ENCODE measurements at regions not wholly inside any gene's neighbourhood (a gene's known extent, or its start where the extent isn't known, plus 50 kb on each side); places are given as distances from the start of the nearest gene placed in this dataset.

DNA sequence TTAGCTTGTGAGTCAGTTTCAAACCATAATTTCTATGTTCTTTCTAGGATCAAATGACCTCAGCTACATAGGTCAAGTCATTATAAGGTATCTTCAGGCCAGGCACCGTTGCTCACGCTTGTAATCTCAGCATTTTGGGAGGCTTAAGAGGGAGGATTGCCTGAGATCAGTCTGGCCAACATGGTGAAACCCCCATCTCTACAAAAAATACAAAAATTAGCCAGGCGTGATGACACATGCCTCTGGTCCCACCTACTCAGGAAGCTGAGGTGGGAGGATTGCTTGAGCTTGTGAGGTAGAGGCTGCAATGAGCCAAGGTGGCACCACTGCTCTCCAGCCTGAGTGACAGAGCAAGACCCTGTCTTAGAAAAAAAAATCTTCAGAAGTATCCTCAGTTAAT lies 362.3 kb downstream of the GATA3 start:
- TF ChIP-seq, protein P1, sequence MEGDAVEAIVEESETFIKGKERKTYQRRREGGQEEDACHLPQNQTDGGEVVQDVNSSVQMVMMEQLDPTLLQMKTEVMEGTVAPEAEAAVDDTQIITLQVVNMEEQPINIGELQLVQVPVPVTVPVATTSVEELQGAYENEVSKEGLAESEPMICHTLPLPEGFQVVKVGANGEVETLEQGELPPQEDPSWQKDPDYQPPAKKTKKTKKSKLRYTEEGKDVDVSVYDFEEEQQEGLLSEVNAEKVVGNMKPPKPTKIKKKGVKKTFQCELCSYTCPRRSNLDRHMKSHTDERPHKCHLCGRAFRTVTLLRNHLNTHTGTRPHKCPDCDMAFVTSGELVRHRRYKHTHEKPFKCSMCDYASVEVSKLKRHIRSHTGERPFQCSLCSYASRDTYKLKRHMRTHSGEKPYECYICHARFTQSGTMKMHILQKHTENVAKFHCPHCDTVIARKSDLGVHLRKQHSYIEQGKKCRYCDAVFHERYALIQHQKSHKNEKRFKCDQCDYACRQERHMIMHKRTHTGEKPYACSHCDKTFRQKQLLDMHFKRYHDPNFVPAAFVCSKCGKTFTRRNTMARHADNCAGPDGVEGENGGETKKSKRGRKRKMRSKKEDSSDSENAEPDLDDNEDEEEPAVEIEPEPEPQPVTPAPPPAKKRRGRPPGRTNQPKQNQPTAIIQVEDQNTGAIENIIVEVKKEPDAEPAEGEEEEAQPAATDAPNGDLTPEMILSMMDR (IDR thresholded peaks at IDR 0.05; ENCODE audit: poor library complexity) = no peak
- no peak for TF ChIP-seq EZH2 (IDR thresholded peaks at IDR 0.05; ENCODE audit: borderline replicate concordance)
- TF ChIP-seq EZH2phosphoT487 (IDR thresholded peaks at IDR 0.05; ENCODE audit: low read depth, severe bottlenecking, unreplicated experiment) = no peak
